OCI-LY7 (cell line): ENCODE measurements at regions not wholly inside any gene's neighbourhood (a gene's known extent, or its start where the extent isn't known, plus 50 kb on each side); places are given as distances from the start of the nearest gene placed in this dataset.

ENCODE experiments used
- CTCF ChIP-seq: fragments of 200-600 bp; sonication (generic); conservative IDR thresholded peaks from 2 replicates; pipeline ENCODE4 v1.5.1; 2014; ENCODE audit warnings: mild to moderate bottlenecking, antibody characterized with exemption, low read length, moderate library complexity, mixed read lengths
- EZH2phosphoT487 ChIP-seq: fragments of 200-600 bp; sonication (generic); IDR thresholded peaks from 2 replicates; pipeline ENCODE4 v1.6.1; 2018; ENCODE audit warnings: low read depth, borderline replicate concordance, mild to moderate bottlenecking, mixed run types, antibody characterized with exemption, low read length, moderate library complexity, mixed read lengths

DNA sequence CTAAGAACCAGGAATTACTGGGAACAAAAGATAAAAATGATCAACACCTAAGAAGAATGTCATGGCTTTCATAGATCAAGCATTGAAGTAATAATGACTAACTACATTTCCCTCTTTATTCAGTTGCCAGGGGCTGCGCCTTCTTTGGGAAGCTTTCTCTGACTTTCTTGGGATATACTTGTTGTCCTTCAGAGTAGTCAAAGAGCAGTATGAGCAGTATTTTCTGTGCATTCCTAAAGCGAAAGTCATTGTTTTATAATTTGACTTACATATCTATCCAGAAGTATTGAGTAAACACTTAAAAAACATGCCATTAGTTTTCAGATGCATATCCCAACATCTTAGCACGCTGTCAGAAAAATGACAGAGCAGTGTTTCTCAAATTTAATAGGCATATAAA is 2412.4 kb downstream of the PCDH9 start:
- TF ChIP-seq CTCF (no peak), EZH2phosphoT487 (no peak)
